Thymus (tissue), 11 donors: ENCODE measurements at regions not wholly inside any gene's neighbourhood (a gene's known extent, or its start where the extent isn't known, plus 50 kb on each side); places are given as distances from the start of the nearest gene placed in this dataset.

ENCODE experiments used
- DNase-seq, 9 donors: peaks; one replicate each; pipeline ENCODE4 v3.0.0-alpha.2; 2013; ENCODE audit warnings: low spot score in 9 of 9, low read depth in 6 of 9, missing footprints in 1 of 9
- H3K27ac ChIP-seq, 2 donors: one replicate each; pipeline ENCODE4 v1.5.1; 2013; ENCODE audit warnings: control low read depth in 1 of 2, low read depth in 1 of 2, low read length in 1 of 2, mild to moderate bottlenecking in 1 of 2, moderate library complexity in 1 of 2
- H3K27me3 ChIP-seq, 2 donors: one replicate each; pipeline ENCODE4 v1.5.1; 2013; ENCODE audit warnings: low read length in 1 of 2; ENCODE audit not compliant: control insufficient read depth in 2 of 2, insufficient read depth in 1 of 2
- H3K36me3 ChIP-seq, 2 donors: one replicate each; pipeline ENCODE4 v1.5.1; 2013; ENCODE audit warnings: low read length in 1 of 2, mild to moderate bottlenecking in 1 of 2, moderate library complexity in 1 of 2; ENCODE audit not compliant: control insufficient read depth in 2 of 2, insufficient read depth in 2 of 2
- H3K4me1 ChIP-seq, 2 donors: one replicate each; pipeline ENCODE4 v1.5.1; 2013; ENCODE audit warnings: low read length in 2 of 2; ENCODE audit not compliant: control insufficient read depth in 2 of 2, insufficient read depth in 2 of 2
- H3K4me3 ChIP-seq, 2 donors: one replicate each; pipeline ENCODE4 v1.5.1; 2013; ENCODE audit warnings: low read length in 2 of 2, control low read depth in 1 of 2, mild to moderate bottlenecking in 1 of 2
- H3K9me3 ChIP-seq, 2 donors: one replicate each; pipeline ENCODE4 v1.5.1; 2013; ENCODE audit warnings: low read length in 1 of 2, mild to moderate bottlenecking in 1 of 2; ENCODE audit not compliant: control insufficient read depth in 2 of 2, insufficient read depth in 1 of 2
- WGBS: extraction: QIAGEN DNeasy Blood & Tissue Kit; methylation state at CpG from one replicate; pipeline ENCODE4 v1.1.7; 2013; 5-methylcytosine and 5-hydroxymethylcytosine counted together
- donor health status: healthy.

DNA sequence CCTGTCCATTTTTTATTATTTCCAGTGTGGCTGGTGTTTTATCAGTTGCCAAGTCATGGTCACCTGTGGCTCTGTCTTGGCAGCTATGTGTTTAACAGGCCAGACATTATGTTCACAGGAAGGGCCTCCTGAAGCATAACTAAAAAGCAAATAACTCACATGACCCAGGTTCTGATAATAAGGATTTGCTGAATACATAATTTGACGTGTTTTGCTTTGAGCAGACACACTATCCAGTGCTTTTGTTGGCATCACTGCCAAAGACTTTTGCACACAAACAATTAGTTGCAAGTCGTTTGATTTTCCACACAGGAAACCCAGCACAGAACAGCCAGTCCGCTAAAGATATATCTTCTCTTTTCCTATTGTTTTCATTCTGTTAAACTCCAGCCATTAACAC, 173.6 kb downstream of the ARL4A start:
- H3K36me3 ChIP-seq, result no peaks in the 10 kb centered on the region
- WGBS, result 54% methylated on average over 3 of the region's 3 CpGs

DNA sequence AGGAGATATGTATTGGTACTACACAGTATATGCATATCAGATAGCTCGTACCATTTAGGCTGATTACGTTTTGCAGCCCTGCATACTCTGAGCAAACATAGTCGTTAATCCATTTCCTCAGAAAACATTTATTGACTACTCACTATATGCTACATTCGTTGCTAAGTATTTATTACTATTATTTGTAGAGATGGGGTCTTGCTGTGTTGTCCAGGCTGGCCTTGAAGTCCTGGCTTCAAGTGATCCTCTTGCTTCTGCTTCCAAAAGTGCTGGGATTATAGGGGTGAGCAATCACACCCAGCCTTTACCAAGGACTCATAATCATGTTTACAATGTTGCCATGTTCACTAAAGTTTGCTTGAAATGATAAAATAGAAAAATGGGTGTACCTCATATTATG, 174.7 kb downstream of the ARL4A start:
- Histone ChIP-seq H3K36me3 (no peaks in the 10 kb centered on the region), H3K27me3 (no peaks in the 10 kb centered on the region), H3K4me1 (no peaks in the 10 kb centered on the region), H3K9me3 (peaks cover 0 to 10% of the 10 kb centered on the region in 2 donors), H3K4me3 (no peak overlapping the region), H3K27ac (no peak overlapping the region)
- DNase-seq, result no peak
- 68% methylated on average over 4 of the region's 4 CpGs for WGBS

More for the DNA sequence above, 173.6 kb downstream of the ARL4A start:
- Histone ChIP-seq H3K9me3 (peaks cover 0 to 10% of the 10 kb centered on the region in 2 donors), H3K4me1 (no peaks in the 10 kb centered on the region), H3K27me3 (no peaks in the 10 kb centered on the region), H3K27ac (no peak overlapping the region), H3K4me3 (no peak overlapping the region)
- DNase-seq, result no peak

DNA sequence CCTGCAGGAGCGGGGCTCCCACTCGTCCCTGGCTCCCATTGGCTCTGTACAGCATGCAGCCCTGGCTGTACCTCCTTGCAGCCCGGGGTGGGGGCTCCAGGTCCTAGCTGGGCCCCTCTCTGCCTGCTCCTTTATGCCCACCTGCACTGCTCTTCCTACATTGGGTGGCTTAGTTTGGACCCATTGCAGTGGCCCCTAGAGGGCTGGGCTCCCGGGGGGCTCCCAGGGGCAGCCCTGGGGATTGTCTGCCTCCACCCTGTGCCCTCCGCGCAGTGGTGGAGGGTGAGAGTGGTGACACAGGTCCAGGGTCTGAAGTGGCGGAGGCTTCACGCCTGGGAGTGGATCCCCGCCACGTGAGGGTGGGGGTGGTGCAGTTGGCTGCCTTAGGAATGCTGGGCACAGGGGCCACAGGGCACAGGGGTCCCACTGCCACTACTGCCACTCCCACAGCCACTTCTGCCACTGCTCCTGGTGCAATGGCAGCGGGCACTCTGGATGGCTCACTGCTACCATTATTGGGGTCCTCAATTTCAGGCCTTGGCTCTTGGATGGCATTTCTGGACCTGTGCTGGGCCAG, 177.1 kb downstream of the ARL4A start:
- Histone ChIP-seq H3K27ac (no peak overlapping the region), H3K4me3 (no peak overlapping the region), H3K9me3 (peaks cover 0 to 10% of the 10 kb centered on the region in 2 donors), H3K36me3 (no peaks in the 10 kb centered on the region), H3K4me1 (no peaks in the 10 kb centered on the region), H3K27me3 (no peaks in the 10 kb centered on the region)
- WGBS, result 89% methylated on average over 11 of the region's 11 CpGs
- no peak for DNase-seq

DNA sequence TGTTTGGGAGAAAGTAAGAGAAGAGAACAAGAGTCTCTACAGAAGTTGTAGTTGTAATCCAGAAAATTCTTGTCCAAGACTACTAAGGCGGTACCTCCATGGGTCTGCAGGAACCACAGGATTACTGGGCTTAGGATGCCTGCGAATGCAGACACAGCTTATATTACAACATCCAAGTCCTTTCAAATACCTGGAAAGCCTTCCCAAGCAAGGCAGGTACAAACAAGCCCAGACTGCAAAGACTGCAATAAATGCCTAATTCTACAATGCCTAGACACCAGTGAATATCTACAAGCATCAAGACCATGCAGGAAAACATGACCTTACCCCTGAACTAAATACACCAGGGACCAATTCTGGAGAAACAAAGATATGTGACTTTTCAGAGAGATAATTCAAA, 178.2 kb downstream of the ARL4A start:
- DNase-seq, result no peak
- Histone ChIP-seq H3K4me1 (no peaks in the 10 kb centered on the region), H3K9me3 (peaks cover 0 to 10% of the 10 kb centered on the region in 2 donors), H3K36me3 (no peaks in the 10 kb centered on the region), H3K27ac (no peak overlapping the region), H3K4me3 (no peak overlapping the region), H3K27me3 (no peaks in the 10 kb centered on the region)
- WGBS, result 95% methylated on average over 2 of the region's 2 CpGs

DNA sequence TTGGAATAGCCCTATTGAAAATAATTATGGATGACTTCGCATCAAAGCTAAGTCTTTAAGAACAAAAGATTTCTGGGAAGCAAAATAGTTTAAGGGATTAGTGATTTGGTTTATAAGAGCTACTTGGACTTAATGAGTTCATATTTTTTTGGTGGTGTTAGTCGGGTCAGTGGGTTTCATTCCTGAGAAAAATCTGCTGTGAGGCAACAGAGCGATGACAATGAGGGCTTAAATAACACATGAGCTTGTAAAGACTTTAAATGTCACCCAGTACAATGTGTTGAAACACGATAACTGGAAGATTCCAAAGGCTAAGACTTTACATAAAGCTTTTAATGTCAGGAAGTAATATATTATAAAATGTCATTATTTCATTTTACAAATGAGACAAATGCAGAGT, 178.8 kb downstream of the ARL4A start:
- Histone ChIP-seq H3K4me3 (no peak overlapping the region), H3K4me1 (no peaks in the 10 kb centered on the region), H3K27ac (no peak overlapping the region), H3K9me3 (peaks cover 0 to 10% of the 10 kb centered on the region in 2 donors), H3K27me3 (no peaks in the 10 kb centered on the region), H3K36me3 (no peaks in the 10 kb centered on the region)
- DNase-seq, result no peak
- WGBS, result 94% methylated on average over 4 of the region's 4 CpGs

DNA sequence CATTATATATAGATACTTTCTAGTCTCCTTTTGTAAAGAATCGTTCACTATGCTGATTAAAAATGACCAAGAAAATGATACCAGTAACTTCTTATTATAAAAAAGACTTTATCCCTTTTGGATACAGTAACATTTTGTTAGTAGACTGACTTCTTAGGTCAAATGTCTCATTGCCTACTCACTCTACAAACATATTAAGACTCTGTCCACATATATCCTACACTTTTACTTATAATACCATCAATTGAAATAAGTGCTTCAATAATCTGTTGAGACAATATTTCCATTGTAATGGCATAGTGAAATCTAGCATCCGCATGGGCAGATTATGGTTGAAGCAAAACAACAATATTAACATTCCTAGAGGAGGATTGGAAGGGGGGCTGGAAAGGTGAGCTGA, 180.6 kb downstream of the ARL4A start:
- DNase-seq, result no peak
- Histone ChIP-seq H3K27ac (no peak overlapping the region), H3K36me3 (no peaks in the 10 kb centered on the region), H3K4me3 (no peak overlapping the region), H3K4me1 (no peaks in the 10 kb centered on the region), H3K9me3 (peaks cover 0 to 10% of the 10 kb centered on the region in 2 donors), H3K27me3 (no peaks in the 10 kb centered on the region)
- 90% methylated on average over 2 of the region's 2 CpGs for WGBS

DNA sequence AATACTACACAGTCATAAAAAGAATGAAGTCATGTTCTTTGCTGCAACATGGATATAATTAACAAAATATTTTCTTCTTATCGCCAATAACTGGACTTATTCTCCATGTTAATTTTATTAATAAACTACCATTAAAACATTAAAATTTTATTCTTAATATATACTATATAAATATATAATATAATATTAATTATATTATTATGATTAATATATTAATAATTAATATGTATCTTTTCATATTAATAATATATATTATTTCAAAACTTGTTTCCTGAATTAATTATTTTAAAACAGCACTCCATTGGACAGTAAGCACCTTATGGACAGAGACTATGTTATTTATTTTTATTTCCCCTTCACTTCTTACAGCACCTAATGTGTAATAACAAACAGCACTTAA, 182.8 kb downstream of the ARL4A start:
- no peaks in the 10 kb centered on the region for H3K4me1 ChIP-seq
- DNase-seq, result no peak
- no peaks in the 10 kb centered on the region for H3K27me3 ChIP-seq
- H3K4me3 ChIP-seq, result no peak overlapping the region
- no peak overlapping the region for H3K27ac ChIP-seq
- H3K36me3 ChIP-seq, result no peaks in the 10 kb centered on the region
- 95% methylated on average over 1 of the region's 1 CpG for WGBS
- no peaks in the 10 kb centered on the region for H3K9me3 ChIP-seq

DNA sequence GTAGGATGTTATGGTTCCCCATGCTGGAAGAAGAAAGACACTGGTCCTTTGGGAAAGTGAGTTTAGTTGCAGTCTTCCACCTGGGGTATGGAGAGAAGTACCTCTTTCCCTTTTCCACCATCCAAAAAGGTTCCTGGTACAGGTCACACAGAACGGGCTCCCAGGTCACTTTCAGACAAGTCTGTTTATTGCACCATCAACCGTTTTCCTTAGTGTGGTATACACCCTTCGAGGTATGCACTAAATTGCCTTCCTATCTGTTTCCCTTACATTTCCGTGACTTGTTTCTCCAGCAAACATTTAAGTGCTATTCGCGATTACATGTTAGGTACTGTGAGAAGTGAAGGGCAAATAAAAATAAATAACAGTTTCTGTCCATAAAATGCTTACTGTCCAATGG, 185.1 kb downstream of the ARL4A start:
- H3K27me3 ChIP-seq, result no peaks in the 10 kb centered on the region
- H3K27ac ChIP-seq, result no peak overlapping the region
- H3K9me3 ChIP-seq, result no peaks in the 10 kb centered on the region
- H3K4me1 ChIP-seq, result no peaks in the 10 kb centered on the region
- no peak overlapping the region for H3K4me3 ChIP-seq
- no peaks in the 10 kb centered on the region for H3K36me3 ChIP-seq
- WGBS, result 87% methylated on average over 6 of the region's 6 CpGs
- no peak for DNase-seq

DNA sequence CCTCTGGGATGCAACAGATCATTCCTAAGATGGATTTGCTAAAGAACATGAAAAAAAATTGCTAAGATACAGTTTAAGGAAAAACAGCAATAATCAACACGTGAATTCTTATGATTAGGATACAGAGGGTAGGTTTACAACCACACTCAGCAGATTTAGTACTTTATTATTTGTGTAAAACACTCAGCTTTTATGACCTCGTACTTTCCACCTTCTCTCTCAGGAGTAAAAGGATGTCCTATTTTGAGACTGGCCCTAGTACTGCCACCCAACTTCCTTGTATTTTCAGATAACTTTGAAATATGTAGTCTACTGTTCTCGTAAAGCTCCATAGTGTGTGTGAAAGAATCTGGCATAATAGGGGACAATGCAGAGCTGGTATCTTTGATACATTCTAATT, 186.1 kb downstream of the ARL4A start:
- 53% methylated on average over 3 of the region's 3 CpGs for WGBS

DNA sequence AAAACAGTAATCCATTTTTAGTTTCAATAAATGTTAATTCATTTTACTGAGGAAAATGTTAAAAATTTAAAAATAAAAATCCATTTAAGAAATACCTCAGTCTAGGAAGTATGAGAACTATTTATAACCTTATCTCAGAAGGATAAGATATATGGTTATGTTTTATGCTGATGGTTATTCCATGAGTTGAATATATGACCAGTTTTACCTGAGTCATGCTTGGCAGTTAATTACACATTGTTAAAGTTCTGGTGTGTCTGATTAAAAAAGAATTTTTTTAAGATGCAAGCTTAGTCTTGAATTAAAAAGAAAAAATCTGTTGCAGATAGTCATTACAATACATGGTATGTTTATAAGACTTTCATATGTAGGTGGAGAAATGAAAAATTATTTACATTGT, 191.7 kb downstream of the ARL4A start:
- H3K27me3 ChIP-seq, result no peaks in the 10 kb centered on the region
- H3K27ac ChIP-seq, result no peak overlapping the region
- no peaks in the 10 kb centered on the region for H3K9me3 ChIP-seq
- DNase-seq, result no peak
- no peaks in the 10 kb centered on the region for H3K4me1 ChIP-seq
- no peak overlapping the region for H3K4me3 ChIP-seq
- H3K36me3 ChIP-seq, result no peaks in the 10 kb centered on the region

More for the DNA sequence above, 186.1 kb downstream of the ARL4A start:
- no peak overlapping the region for H3K27ac ChIP-seq
- H3K4me1 ChIP-seq, result no peaks in the 10 kb centered on the region
- no peak overlapping the region for H3K4me3 ChIP-seq
- no peaks in the 10 kb centered on the region for H3K27me3 ChIP-seq
- H3K36me3 ChIP-seq, result no peaks in the 10 kb centered on the region
- no peaks in the 10 kb centered on the region for H3K9me3 ChIP-seq
- DNase-seq, result no peak
